Loucy (cell line): ENCODE measurements at regions not wholly inside any gene's neighbourhood (a gene's known extent, or its start where the extent isn't known, plus 50 kb on each side); places are given as distances from the start of the nearest gene placed in this dataset.

Experiments
- H2AFZ ChIP-seq: fragments of 200-600 bp; sonication (generic); 2 replicates; pipeline ENCODE4 v1.6.0; 2016; ENCODE audit warnings: antibody characterized with exemption, mild to moderate bottlenecking, low read length, moderate library complexity
- H3F3A ChIP-seq: fragments of 200-600 bp; 2 replicates; pipeline ENCODE4 v1.6.0; 2016; ENCODE audit warnings: antibody characterized with exemption, low read depth, mild to moderate bottlenecking
- H3K27me3 ChIP-seq: fragments of 200-600 bp; sonication (generic); 2 replicates; pipeline ENCODE4 v1.6.1; 2014; ENCODE audit warnings: low read length, mild to moderate bottlenecking; ENCODE audit not compliant: insufficient read depth, poor library complexity, severe bottlenecking
- H3K36me3 ChIP-seq: fragments of 200-600 bp; sonication (generic); 2 replicates; pipeline ENCODE4 v1.6.1; 2016; ENCODE audit warnings: low read length; ENCODE audit not compliant: insufficient read depth
- H3K4me1 ChIP-seq: fragments of 200-600 bp; sonication (generic); 2 replicates; pipeline ENCODE4 v1.5.1; 2014; ENCODE audit warnings: low read length, mild to moderate bottlenecking; ENCODE audit not compliant: insufficient read depth, poor library complexity, severe bottlenecking
- H3K4me2 ChIP-seq: fragments of 200-600 bp; sonication (generic); 2 replicates; pipeline ENCODE4 v1.6.0; 2014; ENCODE audit warnings: antibody characterized with exemption, low read length, low read depth, mild to moderate bottlenecking; ENCODE audit not compliant: poor library complexity, severe bottlenecking
- H3K4me3 ChIP-seq: fragments of 200-600 bp; sonication (generic); 2 replicates; pipeline ENCODE4 v1.5.1; 2014; ENCODE audit warnings: low read length, mild to moderate bottlenecking, mixed read lengths; ENCODE audit not compliant: poor library complexity, severe bottlenecking
- H3K79me2 ChIP-seq: fragments of 200-600 bp; sonication (generic); 2 replicates; pipeline ENCODE4 v1.6.1; 2014; ENCODE audit warnings: low read length; ENCODE audit not compliant: insufficient read depth
- H3K9ac ChIP-seq: fragments of 200-600 bp; sonication (generic); 2 replicates; pipeline ENCODE4 v1.6.0; 2014; ENCODE audit warnings: mild to moderate bottlenecking, low read depth, low read length, moderate library complexity; ENCODE audit not compliant: poor library complexity, severe bottlenecking
- H3K9me2 ChIP-seq: fragments of 200-600 bp; sonication (generic); replicated peaks from 2 replicates; pipeline ENCODE4 v1.6.1; 2016; ENCODE audit warnings: low read depth, low read length, mixed read lengths
- H3K9me3 ChIP-seq: fragments of 200-600 bp; sonication (generic); 2 replicates; pipeline ENCODE4 v1.6.1; 2014; ENCODE audit warnings: mild to moderate bottlenecking, antibody characterized with exemption, low read length, low read depth; ENCODE audit not compliant: insufficient read depth
- H4K20me1 ChIP-seq: fragments of 200-600 bp; sonication (generic); 2 replicates; pipeline ENCODE4 v1.6.0; 2014; ENCODE audit warnings: antibody characterized with exemption, low read length, mild to moderate bottlenecking; ENCODE audit not compliant: insufficient read depth, poor library complexity, severe bottlenecking
- EZH2phosphoT487 ChIP-seq: fragments of 200-600 bp; IDR thresholded peaks from 2 replicates; pipeline ENCODE4 v1.6.1; 2018; ENCODE audit warnings: antibody characterized with exemption, mild to moderate bottlenecking, moderate library complexity, borderline replicate concordance
- TF ChIP-seq, protein P1 (sequence below): fragments of 200-600 bp; sonication (generic); conservative IDR thresholded peaks from 2 replicates; pipeline ENCODE4 v1.5.1; 2014; ENCODE audit warnings: mild to moderate bottlenecking, antibody characterized with exemption, low read length

DNA sequence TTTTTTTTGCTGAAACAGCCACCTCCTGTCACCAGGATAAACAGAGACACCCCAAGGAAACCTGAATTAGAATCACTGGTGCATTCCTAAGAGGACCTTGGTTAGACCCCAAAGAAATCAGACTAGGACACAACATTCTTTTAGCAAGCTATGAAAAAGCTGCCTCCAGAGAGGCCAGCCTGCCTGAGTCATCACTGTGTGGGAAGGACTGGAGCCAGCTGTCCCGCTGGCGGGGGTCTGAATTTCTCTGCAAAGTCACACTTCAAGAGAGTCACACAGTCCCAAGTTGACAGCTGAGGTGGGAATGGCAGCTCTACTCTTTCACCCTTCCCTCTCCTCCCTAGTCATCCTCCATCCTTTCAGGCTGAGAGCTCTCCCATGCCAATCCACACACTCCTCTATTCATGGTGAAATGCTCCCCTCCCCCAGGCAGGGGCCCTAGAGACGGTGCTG lies 405.0 kb upstream of the POU3F1 start:
- no peak overlapping the region for H3K9ac ChIP-seq
- TF ChIP-seq, protein P1, sequence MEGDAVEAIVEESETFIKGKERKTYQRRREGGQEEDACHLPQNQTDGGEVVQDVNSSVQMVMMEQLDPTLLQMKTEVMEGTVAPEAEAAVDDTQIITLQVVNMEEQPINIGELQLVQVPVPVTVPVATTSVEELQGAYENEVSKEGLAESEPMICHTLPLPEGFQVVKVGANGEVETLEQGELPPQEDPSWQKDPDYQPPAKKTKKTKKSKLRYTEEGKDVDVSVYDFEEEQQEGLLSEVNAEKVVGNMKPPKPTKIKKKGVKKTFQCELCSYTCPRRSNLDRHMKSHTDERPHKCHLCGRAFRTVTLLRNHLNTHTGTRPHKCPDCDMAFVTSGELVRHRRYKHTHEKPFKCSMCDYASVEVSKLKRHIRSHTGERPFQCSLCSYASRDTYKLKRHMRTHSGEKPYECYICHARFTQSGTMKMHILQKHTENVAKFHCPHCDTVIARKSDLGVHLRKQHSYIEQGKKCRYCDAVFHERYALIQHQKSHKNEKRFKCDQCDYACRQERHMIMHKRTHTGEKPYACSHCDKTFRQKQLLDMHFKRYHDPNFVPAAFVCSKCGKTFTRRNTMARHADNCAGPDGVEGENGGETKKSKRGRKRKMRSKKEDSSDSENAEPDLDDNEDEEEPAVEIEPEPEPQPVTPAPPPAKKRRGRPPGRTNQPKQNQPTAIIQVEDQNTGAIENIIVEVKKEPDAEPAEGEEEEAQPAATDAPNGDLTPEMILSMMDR, result no peak
- TF ChIP-seq EZH2phosphoT487, result no peak
- no peaks in the 10 kb centered on the region for H3F3A ChIP-seq
- no peaks in the 10 kb centered on the region for H3K4me1 ChIP-seq
- H2AFZ ChIP-seq, result no peak overlapping the region
- H3K4me2 ChIP-seq, result no peak overlapping the region
- no peaks in the 10 kb centered on the region for H3K79me2 ChIP-seq
- no peaks in the 10 kb centered on the region for H3K9me2 ChIP-seq
- no peaks in the 10 kb centered on the region for H3K36me3 ChIP-seq
- no peaks in the 10 kb centered on the region; the same call in 1 of the 2 replicates for H3K9me3 ChIP-seq
- no peak overlapping the region for H3K4me3 ChIP-seq
- no peaks in the 10 kb centered on the region for H4K20me1 ChIP-seq
- no peaks in the 10 kb centered on the region for H3K27me3 ChIP-seq

DNA sequence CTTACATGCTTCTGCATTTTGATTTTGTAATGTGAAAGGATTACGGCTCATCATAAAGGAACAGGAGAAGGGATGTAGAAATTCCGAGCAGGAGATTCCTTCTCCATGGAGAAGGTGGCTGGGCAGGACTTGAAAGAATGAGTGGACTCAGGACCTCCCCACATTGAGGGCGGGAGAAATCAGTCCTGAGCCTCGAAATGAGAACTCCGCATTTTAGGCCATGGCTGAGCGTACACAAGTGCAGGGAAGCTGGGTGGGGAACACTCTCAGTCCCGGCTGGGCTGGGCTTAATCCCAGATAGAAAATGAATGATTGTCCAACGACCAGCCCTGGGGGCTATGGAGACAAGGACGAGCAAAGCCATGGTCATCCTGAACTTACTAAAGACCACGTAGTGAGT lies 402.3 kb upstream of the POU3F1 start:
- H3K9me2 ChIP-seq, result no peaks in the 10 kb centered on the region
- H3K9me3 ChIP-seq, result no peaks in the 10 kb centered on the region; the same call in 1 of the 2 replicates
- no peaks in the 10 kb centered on the region for H3K79me2 ChIP-seq
- H3K4me2 ChIP-seq, result no peak overlapping the region
- H2AFZ ChIP-seq, result no peak overlapping the region
- H3F3A ChIP-seq, result no peaks in the 10 kb centered on the region
- H3K36me3 ChIP-seq, result no peaks in the 10 kb centered on the region
- no peaks in the 10 kb centered on the region for H3K27me3 ChIP-seq
- TF ChIP-seq EZH2phosphoT487, result no peak
- TF ChIP-seq, protein P1, result no peak
- H3K9ac ChIP-seq, result no peak overlapping the region
- H3K4me1 ChIP-seq, result no peaks in the 10 kb centered on the region
- H4K20me1 ChIP-seq, result no peaks in the 10 kb centered on the region
- H3K4me3 ChIP-seq, result no peak overlapping the region

DNA sequence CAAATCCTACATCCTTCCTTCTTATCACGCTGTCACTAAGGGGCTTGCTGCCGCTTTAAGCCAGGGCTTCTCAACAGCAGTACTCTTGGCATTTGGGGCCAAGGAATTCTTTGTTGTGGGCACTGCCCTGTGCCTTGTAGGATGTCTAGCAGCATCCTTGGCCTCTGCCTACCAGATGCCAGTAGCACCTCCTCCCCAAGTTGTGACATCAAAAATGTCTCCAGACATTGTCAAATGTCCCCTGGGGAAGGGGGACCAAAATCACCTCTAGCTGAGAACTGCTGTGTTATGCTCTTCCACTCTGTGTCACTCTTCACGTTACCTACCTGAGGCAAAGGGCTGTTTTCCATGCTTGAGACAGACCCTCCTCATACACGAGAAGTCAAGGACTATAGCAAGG lies 400.3 kb upstream of the POU3F1 start:
- TF ChIP-seq EZH2phosphoT487, result no peak
- TF ChIP-seq, protein P1, result no peak
- no peak overlapping the region for H3K9ac ChIP-seq
- no peaks in the 10 kb centered on the region for H4K20me1 ChIP-seq
- no peaks in the 10 kb centered on the region for H3K79me2 ChIP-seq
- H3K9me2 ChIP-seq, result no peaks in the 10 kb centered on the region
- H3K27me3 ChIP-seq, result no peaks in the 10 kb centered on the region
- H2AFZ ChIP-seq, result no peak overlapping the region
- H3K9me3 ChIP-seq, result no peaks in the 10 kb centered on the region; the same call in 1 of the 2 replicates
- H3K4me2 ChIP-seq, result no peak overlapping the region
- H3K4me3 ChIP-seq, result no peak overlapping the region
- H3K4me1 ChIP-seq, result no peaks in the 10 kb centered on the region
- no peaks in the 10 kb centered on the region for H3F3A ChIP-seq
- H3K36me3 ChIP-seq, result no peaks in the 10 kb centered on the region
